ENCODE measurements at regions not wholly inside any gene's neighbourhood (a gene's known extent, or its start where the extent isn't known, plus 50 kb on each side); places are given as distances from the start of the nearest gene placed in this dataset.

GRCh38 chr13:85108356-85108755, 690.9 kb downstream of the SLITRK6 start:
- intact Hi-C loops (cut with DNase I), result no loop called here
- no peak for DNase-seq (ENCODE audit: missing footprints)
- no peak for ATAC-seq

- no peak for ATAC-seq
- intact Hi-C loops (cut with DNase I), result no loop called here
- no peak for DNase-seq (ENCODE audit: missing footprints)
Observed at GRCh38 chr13:85099245-85099644, 700.0 kb downstream of the SLITRK6 start.

- DNase-seq (ENCODE audit: missing footprints) (no peak), ATAC-seq (no peak)
- intact Hi-C loops (cut with DNase I), result no loop called here
Observed at GRCh38 chr13:85095418-85096272, 703.6 kb downstream of the SLITRK6 start.

GRCh38 chr13:85093808-85094207, 705.4 kb downstream of the SLITRK6 start:
- ATAC-seq, result peak; percentile 60
- peak; percentile 56 for DNase-seq (ENCODE audit: missing footprints)
- intact Hi-C loops (cut with DNase I), result no loop called here

GRCh38 chr13:85091631-85092234, 707.5 kb downstream of the SLITRK6 start:
- ATAC-seq, result no peak
- intact Hi-C loops (cut with DNase I), result no loop called here
- no peak for DNase-seq (ENCODE audit: missing footprints)

GRCh38 chr13:85089186-85089585, 710.0 kb downstream of the SLITRK6 start:
- intact Hi-C loops (cut with DNase I), result no loop called here
- ATAC-seq (no peak), DNase-seq (ENCODE audit: missing footprints) (no peak)

GRCh38 chr13:85080691-85081090, 718.5 kb downstream of the SLITRK6 start:
- intact Hi-C loops (cut with DNase I), result no loop called here
- ATAC-seq (no peak), DNase-seq (ENCODE audit: missing footprints) (no peak)

- intact Hi-C loops (cut with DNase I), result no loop called here
- DNase-seq (ENCODE audit: missing footprints) (no peak), ATAC-seq (no peak)
Observed at GRCh38 chr13:85076343-85076742, 722.9 kb downstream of the SLITRK6 start.

- intact Hi-C loops (cut with DNase I), result no loop called here
- ATAC-seq, result no peak
- no peak for DNase-seq (ENCODE audit: missing footprints)
Observed at GRCh38 chr13:85074543-85075313, 724.5 kb downstream of the SLITRK6 start.

- DNase-seq (ENCODE audit: missing footprints), result no peak
- intact Hi-C loops (cut with DNase I), result no loop called here
Observed at GRCh38 chr13:85068231-85068630, 731.0 kb downstream of the SLITRK6 start.

GRCh38 chr13:85040215-85040614, 759.0 kb downstream of the SLITRK6 start:
- intact Hi-C loops (cut with DNase I), result no loop called here
- DNase-seq (ENCODE audit: missing footprints), result no peak
- no peak for ATAC-seq

More at GRCh38 chr13:85068231-85068630, 731.0 kb downstream of the SLITRK6 start:
- ATAC-seq, result no peak

GRCh38 chr13:85031771-85032170, 767.4 kb downstream of the SLITRK6 start:
- DNase-seq (ENCODE audit: missing footprints) (no peak), ATAC-seq (no peak)
- intact Hi-C loops (cut with DNase I), result no loop called here

GRCh38 chr13:85028035-85028434, 771.2 kb downstream of the SLITRK6 start:
- no peak for ATAC-seq
- DNase-seq (ENCODE audit: missing footprints), result no peak
- intact Hi-C loops (cut with DNase I), result no loop called here

GRCh38 chr13:85019121-85019520, 780.1 kb downstream of the SLITRK6 start:
- DNase-seq (ENCODE audit: missing footprints) (no peak), ATAC-seq (no peak)
- intact Hi-C loops (cut with DNase I), result no loop called here

GRCh38 chr13:85013006-85013405, 786.2 kb downstream of the SLITRK6 start:
- no peak for ATAC-seq
- intact Hi-C loops (cut with DNase I), result no loop called here

GRCh38 chr13:85009447-85009846, 789.8 kb downstream of the SLITRK6 start:
- ATAC-seq (no peak), DNase-seq (ENCODE audit: missing footprints) (no peak)
- intact Hi-C loops (cut with DNase I), result no loop called here

More at GRCh38 chr13:85013006-85013405, 786.2 kb downstream of the SLITRK6 start:
- DNase-seq (ENCODE audit: missing footprints), result no peak

- ATAC-seq, result no peak
- no peak for DNase-seq (ENCODE audit: missing footprints)
- intact Hi-C loops (cut with DNase I), result no loop called here
Observed at GRCh38 chr13:84999252-84999651, 800.0 kb downstream of the SLITRK6 start.

- ATAC-seq (no peak), DNase-seq (ENCODE audit: missing footprints) (no peak)
- intact Hi-C loops (cut with DNase I), result no loop called here
Observed at GRCh38 chr13:84998681-84999080, 800.5 kb downstream of the SLITRK6 start.

GRCh38 chr13:84997858-84998257, 801.4 kb downstream of the SLITRK6 start:
- intact Hi-C loops (cut with DNase I), result no loop called here
- ATAC-seq (no peak), DNase-seq (ENCODE audit: missing footprints) (no peak)

- DNase-seq (ENCODE audit: missing footprints) (no peak), ATAC-seq (no peak)
- intact Hi-C loops (cut with DNase I), result no loop called here
Observed at GRCh38 chr13:84994582-84994981, 804.6 kb downstream of the SLITRK6 start.

Measured in Right ventricle myocardium inferior (tissue), 1 donor.